GM20000 (cell line): ENCODE measurements at regions not wholly inside any gene's neighbourhood (a gene's known extent, or its start where the extent isn't known, plus 50 kb on each side); places are given as distances from the start of the nearest gene placed in this dataset.

Experiments used
- DNase-seq: peaks from one replicate; pipeline ENCODE4 v3.0.0; 2012; ENCODE audit warnings: low spot score
- CTCF ChIP-seq: IDR thresholded peaks from 2 replicates; pipeline ENCODE4 v1.5.1; 2012; ENCODE audit warnings: mild to moderate bottlenecking, control low read depth; ENCODE audit errors: extremely low read depth, missing control alignments

GRCh38 chrX:45768666-45769236 lies 568.1 kb upstream of the DIPK2B start:
- no peak for TF ChIP-seq CTCF
- no peak for DNase-seq

- DNase-seq, result no peak
Measured at GRCh38 chrX:45766981-45767501, 566.4 kb upstream of the DIPK2B start.

GRCh38 chrX:45765767-45766166 lies 565.1 kb upstream of the DIPK2B start:
- no peak for TF ChIP-seq CTCF
- DNase-seq, result no peak

More at GRCh38 chrX:45766981-45767501, 566.4 kb upstream of the DIPK2B start:
- no peak for TF ChIP-seq CTCF

GRCh38 chrX:45765281-45765680 lies 564.6 kb upstream of the DIPK2B start:
- no peak for DNase-seq
- TF ChIP-seq CTCF, result no peak

GRCh38 chrX:45762699-45763647 lies 562.3 kb upstream of the DIPK2B start:
- no peak for TF ChIP-seq CTCF
- DNase-seq, result no peak

- no peak for TF ChIP-seq CTCF
- DNase-seq, result no peak
Measured at GRCh38 chrX:45761920-45762319, 561.2 kb upstream of the DIPK2B start.

GRCh38 chrX:45760187-45760742 lies 559.6 kb upstream of the DIPK2B start:
- no peak for TF ChIP-seq CTCF
- no peak for DNase-seq
